ENCODE measurements at regions not wholly inside any gene's neighbourhood (a gene's known extent, or its start where the extent isn't known, plus 50 kb on each side); places are given as distances from the start of the nearest gene placed in this dataset.

GRCh38 chr9:105861972-105862371, 167.6 kb downstream of the TMEM38B start:
- no peak for DNase-seq

GRCh38 chr9:105864248-105864898, 170.0 kb downstream of the TMEM38B start:
- DNase-seq, result no peak

- DNase-seq, result no peak
Observed at GRCh38 chr9:105865285-105865684, 170.9 kb downstream of the TMEM38B start.

DNA sequence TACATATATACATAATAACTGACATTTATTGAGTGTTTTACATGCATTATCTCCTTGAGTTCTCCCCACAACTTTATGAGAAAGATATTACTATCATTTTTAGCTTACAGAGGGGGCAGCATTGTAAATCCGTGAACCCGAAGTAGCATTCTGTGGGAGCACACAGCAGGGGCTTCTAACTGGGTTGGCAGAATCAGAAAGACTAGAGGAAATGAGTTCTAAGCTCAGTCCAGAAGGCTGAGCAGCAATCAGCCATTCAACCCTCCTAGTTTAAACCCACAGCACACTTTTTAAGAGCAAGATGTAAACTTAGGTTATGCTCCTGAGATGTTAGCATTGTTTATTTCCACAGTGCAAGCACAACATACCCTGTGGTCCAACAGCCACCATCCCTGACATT, 177.2 kb downstream of the TMEM38B start:
- DNase-seq, result no peak

- no peak for DNase-seq
Observed at GRCh38 chr9:105873801-105874200, 179.5 kb downstream of the TMEM38B start.

GRCh38 chr9:105877721-105878120, 183.4 kb downstream of the TMEM38B start:
- no peak for DNase-seq

GRCh38 chr9:105879181-105879580, 184.8 kb downstream of the TMEM38B start:
- no peak for DNase-seq

DNA sequence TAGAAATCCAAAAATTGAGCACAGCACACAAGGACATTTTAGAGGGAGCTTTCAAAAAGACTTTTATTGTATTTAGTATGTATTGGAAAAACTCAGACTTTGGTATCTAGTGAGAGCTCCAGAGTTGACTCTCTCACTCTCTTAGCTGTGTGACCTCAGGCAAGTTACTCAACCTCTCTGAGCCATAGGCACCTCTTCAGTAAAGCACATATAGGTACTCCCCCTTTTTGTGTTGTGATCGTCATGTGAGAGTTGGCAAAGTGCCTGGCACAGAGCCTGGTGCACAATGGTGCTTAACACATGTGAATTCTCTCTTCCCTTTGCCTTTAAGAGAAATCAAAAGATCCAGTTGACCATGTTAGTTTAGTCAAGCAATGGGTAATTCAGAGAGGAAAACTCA, 186.2 kb downstream of the TMEM38B start:
- DNase-seq, result no peak

- no peak for DNase-seq
Observed at GRCh38 chr9:105881021-105881420, 186.7 kb downstream of the TMEM38B start.

- DNase-seq, result peak; percentile 50 to 59
Observed at GRCh38 chr9:105881654-105882349, 187.5 kb downstream of the TMEM38B start.

DNA sequence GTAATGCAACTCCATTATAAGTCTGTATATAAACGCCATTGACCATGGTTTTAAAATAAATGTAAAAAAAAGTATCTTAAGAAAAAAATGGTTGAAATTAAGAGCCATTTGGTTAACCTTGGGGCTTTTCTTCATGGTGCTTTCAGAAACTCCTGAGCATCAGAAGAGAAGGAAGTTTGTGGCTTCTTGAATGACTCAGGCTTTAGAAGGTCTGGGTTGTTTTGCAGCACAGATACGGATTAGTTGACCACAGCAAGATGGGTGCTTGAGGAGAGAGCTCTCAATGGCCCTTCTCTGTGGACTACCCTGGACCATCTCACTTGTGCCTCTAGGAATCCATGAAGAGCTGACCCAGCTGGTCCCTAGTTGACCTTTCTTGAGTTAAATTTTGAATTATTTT, 189.5 kb downstream of the TMEM38B start:
- no peak for DNase-seq

- no peak for DNase-seq
Observed at GRCh38 chr9:105884416-105884815, 190.1 kb downstream of the TMEM38B start.

DNA sequence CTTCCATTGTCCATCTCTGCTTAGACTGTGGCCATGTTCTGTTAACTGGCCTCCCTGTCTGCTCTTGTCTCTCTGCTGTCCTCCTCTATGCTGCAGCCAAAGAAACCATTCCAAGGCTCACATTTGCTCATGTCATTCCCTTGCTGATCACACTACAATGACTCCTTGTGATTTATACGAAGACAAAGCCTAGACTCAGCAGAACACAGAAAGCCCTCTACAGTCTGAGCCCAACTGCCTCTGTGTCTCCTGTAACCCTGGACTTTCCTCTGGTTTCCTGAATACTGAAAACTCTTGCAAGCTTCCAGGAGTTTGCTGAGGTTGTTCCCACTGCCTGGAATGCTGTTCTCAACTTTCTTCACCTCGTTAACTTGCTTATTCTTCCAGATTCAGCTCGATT, 191.8 kb downstream of the TMEM38B start:
- no peak for DNase-seq

DNA sequence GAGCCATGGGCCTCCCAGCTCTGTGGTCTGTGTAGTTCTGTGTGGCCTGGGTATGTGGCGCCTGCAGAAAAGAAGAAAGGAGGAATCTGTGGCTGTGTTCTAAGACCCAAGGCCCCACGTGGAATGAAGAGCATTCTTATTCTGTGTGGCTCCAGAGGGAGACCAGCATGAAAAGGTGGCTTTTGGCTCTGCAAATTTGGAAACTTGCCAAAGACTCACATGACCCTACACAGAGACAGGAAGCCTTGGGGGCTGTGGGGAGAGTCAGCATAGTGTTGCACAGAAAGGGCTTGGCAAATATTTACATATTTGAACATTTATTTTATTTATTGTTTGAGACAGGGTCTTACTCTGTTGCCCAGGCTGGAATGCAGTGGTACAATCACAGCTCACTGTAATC, 193.3 kb downstream of the TMEM38B start:
- no peak for DNase-seq

GRCh38 chr9:105890046-105890822, 195.9 kb downstream of the TMEM38B start:
- DNase-seq, result no peak

DNA sequence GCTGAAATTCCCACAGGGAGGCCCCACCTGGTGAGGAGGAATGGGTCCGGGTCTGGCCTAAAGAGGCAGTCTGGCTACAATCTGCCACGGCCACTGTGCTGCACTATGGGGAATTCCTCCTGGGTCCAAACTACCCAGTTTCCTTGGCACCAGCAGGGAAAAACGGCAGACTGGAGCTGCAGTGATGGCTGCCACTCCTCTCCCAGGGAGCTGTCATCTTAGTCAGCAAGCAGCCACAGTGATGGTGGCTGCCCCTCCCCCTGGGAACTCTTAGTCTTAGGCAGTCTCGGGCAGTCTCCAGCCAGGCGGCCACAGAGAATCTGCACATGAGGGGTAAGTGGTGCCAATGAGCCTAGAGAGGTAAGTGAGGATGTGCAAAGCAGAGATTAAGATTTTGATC, 205.8 kb downstream of the TMEM38B start:
- no peak for DNase-seq

- no peak for DNase-seq
Observed at GRCh38 chr9:105901514-105902109, 207.3 kb downstream of the TMEM38B start.

DNA sequence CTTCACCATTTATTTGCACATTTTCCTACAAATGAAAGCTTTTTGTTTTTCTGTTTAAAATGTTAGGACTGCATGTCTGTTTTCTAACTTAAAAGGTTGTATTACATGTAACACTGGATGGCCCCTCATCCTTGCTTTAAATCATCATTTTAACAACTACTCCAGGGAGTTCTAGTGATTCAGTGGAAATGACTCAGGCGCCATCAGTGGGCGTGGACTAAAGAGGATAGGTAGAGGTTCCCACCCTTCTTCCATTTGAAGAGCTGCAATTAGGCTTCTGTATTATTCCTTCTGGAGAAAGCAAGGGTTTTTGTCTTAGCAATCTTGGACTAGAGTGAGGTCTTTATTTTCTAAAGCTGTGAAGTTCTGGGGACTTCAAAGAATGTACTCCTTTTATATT, 213.7 kb downstream of the TMEM38B start:
- no peak for DNase-seq

GRCh38 chr9:105911104-105911911, 217.0 kb downstream of the TMEM38B start:
- DNase-seq, result no peak

DNA sequence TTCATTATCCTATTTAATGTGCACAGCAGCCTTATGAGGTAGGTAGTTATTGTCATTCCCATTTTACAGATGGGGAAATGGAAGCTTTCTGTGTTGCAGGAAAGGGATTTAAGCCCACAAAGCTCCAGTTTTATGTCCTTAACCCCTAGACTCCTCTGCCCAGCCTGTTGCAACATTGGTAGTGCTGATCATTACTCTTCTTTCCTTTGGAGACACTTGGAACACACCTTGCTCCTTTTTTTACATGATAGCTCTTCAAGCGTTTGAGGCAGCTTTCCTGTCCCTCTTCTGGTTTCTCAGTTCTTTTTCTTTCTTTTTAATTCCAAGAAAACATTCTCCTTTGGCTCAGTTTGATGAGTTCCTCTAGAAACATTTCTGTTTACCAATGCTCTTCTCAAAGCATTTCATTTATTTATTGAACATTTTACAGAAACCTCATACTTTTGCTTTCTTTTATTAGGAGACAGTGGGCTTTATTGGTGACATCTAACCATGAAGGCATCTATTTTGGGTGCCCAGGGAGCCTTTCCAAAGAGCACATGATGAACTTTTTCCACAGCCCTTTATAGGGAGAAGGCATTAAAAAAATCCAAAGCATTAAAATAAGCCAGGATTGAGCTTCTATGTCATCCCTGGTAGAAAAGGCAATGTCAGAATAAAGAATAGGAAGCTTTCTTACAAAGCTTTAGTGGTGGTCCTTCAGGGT, 218.0 kb downstream of the TMEM38B start:
- no peak for DNase-seq

GRCh38 chr9:105912863-105913516, 218.6 kb downstream of the TMEM38B start:
- no peak for DNase-seq
